ENCODE measurements at regions not wholly inside any gene's neighbourhood (a gene's known extent, or its start where the extent isn't known, plus 50 kb on each side); places are given as distances from the start of the nearest gene placed in this dataset.

DNA sequence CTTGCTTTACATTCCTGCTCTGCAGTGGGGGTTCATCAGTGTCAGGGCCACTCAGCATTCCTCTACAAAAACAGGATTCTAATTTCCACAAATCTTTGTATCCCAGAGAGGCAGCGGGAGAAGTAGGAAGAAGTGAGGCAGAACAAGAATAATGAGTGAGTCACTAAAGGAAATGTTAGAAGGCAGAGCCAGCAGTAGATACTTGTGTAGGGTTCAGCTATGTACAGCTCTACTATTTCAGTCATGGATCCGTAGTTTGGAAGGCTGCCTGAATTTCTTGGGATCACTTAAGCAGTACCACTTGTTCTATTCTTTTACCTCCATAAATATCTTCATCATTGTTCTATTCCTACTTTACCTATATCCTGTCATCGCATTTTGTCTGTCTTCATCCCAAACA, 246.3 kb upstream of the TLE4 start:
- Histone ChIP-seq H2AFZ (ENCODE audit: low read depth, low read length) (no peak overlapping the region), H4K8ac (ENCODE audit: low read length) (no peak overlapping the region), H3K4me3 (ENCODE audit: insufficient read depth in 1 of 2, low read depth in 1 of 2, low read length in 2 of 2) (no peak overlapping the region), H3K36me3 (ENCODE audit: control insufficient read depth in 1 of 2, insufficient read depth in 2 of 2, low read depth in 1 of 2, low read length in 2 of 2) (no peaks in the 10 kb centered on the region), H2BK15ac (ENCODE audit: low read depth, poor library complexity, severe bottlenecking) (no peak overlapping the region), H3K4ac (ENCODE audit: low read depth in 1 of 2, low read length in 2 of 2) (no peak overlapping the region), H4K91ac (ENCODE audit: low read length) (no peak overlapping the region), H3K14ac (ENCODE audit: low read length in 2 of 2) (no peak overlapping the region), H2BK120ac (ENCODE audit: low read depth, low read length) (no peak overlapping the region), H3K27me3 (ENCODE audit: control insufficient read depth in 1 of 2, insufficient read depth in 1 of 2, low read length in 2 of 2) (no peaks in the 10 kb centered on the region), H3K4me2 (ENCODE audit: low read length, poor library complexity, severe bottlenecking) (no peak overlapping the region), H3K9me3 (ENCODE audit: control insufficient read depth, low read length) (no peaks in the 10 kb centered on the region), H3K4me1 (ENCODE audit: control insufficient read depth, insufficient read depth, low read depth, low read length) (no peaks in the 10 kb centered on the region), H3K23ac (ENCODE audit: low read length in 2 of 2) (no peak overlapping the region), H2BK12ac (ENCODE audit: low read length in 2 of 2) (no peak overlapping the region), H3K18ac (ENCODE audit: low read depth in 1 of 2, low read length in 2 of 2) (no peak overlapping the region), H3K9ac (ENCODE audit: low read length) (no peak overlapping the region), H3K79me1 (replicated peaks; ENCODE audit: low read length, poor library complexity, severe bottlenecking) (no peaks in the 10 kb centered on the region), H3K27ac (ENCODE audit: low read length, poor library complexity, severe bottlenecking) (no peak overlapping the region), H2BK5ac (ENCODE audit: low read depth, low read length, poor library complexity, severe bottlenecking) (no peak overlapping the region), H2AK5ac (ENCODE audit: low read length, severe bottlenecking) (no peak overlapping the region)
- DNase-seq: no peak
- 67% methylated on average over 2 of the region's 3 CpGs for WGBS

DNA sequence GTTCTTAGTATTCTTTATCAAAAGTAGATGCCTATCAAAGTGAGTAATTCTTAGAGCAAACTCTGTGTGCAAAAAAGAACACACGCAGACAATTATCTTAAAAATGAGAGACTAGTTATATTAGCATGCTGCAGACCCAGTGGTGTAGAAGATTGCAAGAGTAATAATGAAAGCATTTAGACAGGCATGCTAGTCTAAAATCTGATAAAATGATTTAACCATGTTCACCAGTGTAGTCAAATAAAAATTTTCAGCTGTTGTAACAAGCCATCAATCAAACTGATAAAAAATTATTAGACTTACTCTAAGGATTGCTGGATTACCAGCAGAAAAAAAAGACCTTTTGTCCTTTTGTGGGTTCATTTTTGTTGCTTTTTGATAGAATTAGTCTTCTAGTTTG, 241.9 kb upstream of the TLE4 start:
- no peak overlapping the region for H3K18ac ChIP-seq (ENCODE audit: low read depth in 1 of 2, low read length in 2 of 2)
- H3K27me3 ChIP-seq (ENCODE audit: control insufficient read depth in 1 of 2, insufficient read depth in 1 of 2, low read length in 2 of 2): no peaks in the 10 kb centered on the region
- H4K8ac ChIP-seq (ENCODE audit: low read length): no peak overlapping the region
- H2BK15ac ChIP-seq (ENCODE audit: low read depth, poor library complexity, severe bottlenecking): no peak overlapping the region
- no peak overlapping the region for H3K4ac ChIP-seq (ENCODE audit: low read depth in 1 of 2, low read length in 2 of 2)
- H3K4me2 ChIP-seq (ENCODE audit: low read length, poor library complexity, severe bottlenecking): no peak overlapping the region
- no peak overlapping the region for H3K4me3 ChIP-seq (ENCODE audit: insufficient read depth in 1 of 2, low read depth in 1 of 2, low read length in 2 of 2)
- H3K27ac ChIP-seq (ENCODE audit: low read length, poor library complexity, severe bottlenecking): no peak overlapping the region
- no peaks in the 10 kb centered on the region for H3K79me1 ChIP-seq (replicated peaks; ENCODE audit: low read length, poor library complexity, severe bottlenecking)
- H2BK5ac ChIP-seq (ENCODE audit: low read depth, low read length, poor library complexity, severe bottlenecking): no peak overlapping the region
- H3K23ac ChIP-seq (ENCODE audit: low read length in 2 of 2): no peak overlapping the region
- no peak overlapping the region for H2BK12ac ChIP-seq (ENCODE audit: low read length in 2 of 2)
- H3K9me3 ChIP-seq (ENCODE audit: control insufficient read depth, low read length): no peaks in the 10 kb centered on the region
- no peak overlapping the region for H3K14ac ChIP-seq (ENCODE audit: low read length in 2 of 2)
- no peaks in the 10 kb centered on the region for H3K4me1 ChIP-seq (ENCODE audit: control insufficient read depth, insufficient read depth, low read depth, low read length)
- WGBS: no CpG with 5 or more reads among the region's 1 CpG
- no peak overlapping the region for H2BK120ac ChIP-seq (ENCODE audit: low read depth, low read length)
- DNase-seq: no peak
- H4K91ac ChIP-seq (ENCODE audit: low read length): no peak overlapping the region
- H3K36me3 ChIP-seq (ENCODE audit: control insufficient read depth in 1 of 2, insufficient read depth in 2 of 2, low read depth in 1 of 2, low read length in 2 of 2): no peaks in the 10 kb centered on the region
- H2AFZ ChIP-seq (ENCODE audit: low read depth, low read length): no peak overlapping the region
- H3K9ac ChIP-seq (ENCODE audit: low read length): no peak overlapping the region
- no peak overlapping the region for H2AK5ac ChIP-seq (ENCODE audit: low read length, severe bottlenecking)

DNA sequence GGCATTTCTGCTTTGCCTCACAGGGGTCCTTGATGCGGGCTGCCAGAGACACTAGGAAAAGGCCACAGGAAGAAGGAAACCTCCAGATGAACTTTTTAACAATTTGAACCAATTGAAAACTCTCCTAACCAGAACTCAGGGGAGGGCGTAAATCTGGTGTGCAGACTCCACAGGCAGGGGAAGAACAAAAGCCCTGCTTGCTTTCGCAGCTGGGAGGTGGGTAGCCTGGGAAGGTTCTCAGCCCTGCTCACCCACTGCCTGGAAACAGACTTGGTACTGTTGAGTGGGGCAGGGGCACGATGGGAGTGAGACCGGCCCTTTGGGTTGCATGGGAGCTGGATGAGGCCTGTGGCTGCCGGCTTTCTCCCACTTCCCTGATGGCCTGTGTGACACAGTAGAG, 237.8 kb upstream of the TLE4 start:
- Histone ChIP-seq H3K27ac (ENCODE audit: low read length, poor library complexity, severe bottlenecking) (no peak overlapping the region), H3K9ac (ENCODE audit: low read length) (no peak overlapping the region), H2BK5ac (ENCODE audit: low read depth, low read length, poor library complexity, severe bottlenecking) (no peak overlapping the region), H4K91ac (ENCODE audit: low read length) (no peak overlapping the region), H3K27me3 (ENCODE audit: control insufficient read depth in 1 of 2, insufficient read depth in 1 of 2, low read length in 2 of 2) (no peaks in the 10 kb centered on the region), H2AK5ac (ENCODE audit: low read length, severe bottlenecking) (no peak overlapping the region), H3K23ac (ENCODE audit: low read length in 2 of 2) (no peak overlapping the region), H3K4me3 (ENCODE audit: insufficient read depth in 1 of 2, low read depth in 1 of 2, low read length in 2 of 2) (no peak overlapping the region), H4K8ac (ENCODE audit: low read length) (no peak overlapping the region), H3K14ac (ENCODE audit: low read length in 2 of 2) (no peak overlapping the region), H2AFZ (ENCODE audit: low read depth, low read length) (no peak overlapping the region), H3K9me3 (ENCODE audit: control insufficient read depth, low read length) (peaks cover 5% of the 10 kb centered on the region), H3K79me1 (replicated peaks; ENCODE audit: low read length, poor library complexity, severe bottlenecking) (no peaks in the 10 kb centered on the region), H3K4me2 (ENCODE audit: low read length, poor library complexity, severe bottlenecking) (no peak overlapping the region), H3K4ac (ENCODE audit: low read depth in 1 of 2, low read length in 2 of 2) (no peak overlapping the region), H2BK12ac (ENCODE audit: low read length in 2 of 2) (no peak overlapping the region), H2BK15ac (ENCODE audit: low read depth, poor library complexity, severe bottlenecking) (no peak overlapping the region), H3K36me3 (ENCODE audit: control insufficient read depth in 1 of 2, insufficient read depth in 2 of 2, low read depth in 1 of 2, low read length in 2 of 2) (no peaks in the 10 kb centered on the region), H2BK120ac (ENCODE audit: low read depth, low read length) (no peak overlapping the region), H3K4me1 (ENCODE audit: control insufficient read depth, insufficient read depth, low read depth, low read length) (no peaks in the 10 kb centered on the region), H3K18ac (ENCODE audit: low read depth in 1 of 2, low read length in 2 of 2) (no peak overlapping the region)
- WGBS: 96% methylated on average over 6 of the region's 6 CpGs
- DNase-seq: no peak

DNA sequence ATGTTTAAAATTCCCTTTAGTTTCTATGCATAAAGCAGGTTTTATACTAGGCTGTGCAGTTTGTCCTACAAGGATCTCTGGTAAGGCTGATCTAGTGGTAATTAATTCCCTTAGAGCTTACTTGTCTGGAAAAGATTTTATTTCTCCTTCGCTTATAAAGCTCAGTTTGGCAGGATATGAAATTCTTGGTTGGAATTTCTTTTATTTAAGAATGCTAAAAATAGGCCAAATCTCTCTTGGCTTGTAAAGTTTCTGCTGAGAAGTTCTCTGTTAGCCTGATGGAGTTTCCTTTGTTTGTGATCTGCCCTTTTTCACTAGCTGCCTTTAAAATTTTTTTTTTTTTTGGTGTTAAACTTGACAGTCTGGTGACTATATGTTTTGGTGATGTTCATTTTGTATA, 237.1 kb upstream of the TLE4 start:
- no peak overlapping the region for H2BK15ac ChIP-seq (ENCODE audit: low read depth, poor library complexity, severe bottlenecking)
- H2AFZ ChIP-seq (ENCODE audit: low read depth, low read length): no peak overlapping the region
- H3K18ac ChIP-seq (ENCODE audit: low read depth in 1 of 2, low read length in 2 of 2): no peak overlapping the region
- no peak overlapping the region for H2BK12ac ChIP-seq (ENCODE audit: low read length in 2 of 2)
- no peak overlapping the region for H2AK5ac ChIP-seq (ENCODE audit: low read length, severe bottlenecking)
- no peak overlapping the region for H4K91ac ChIP-seq (ENCODE audit: low read length)
- H3K14ac ChIP-seq (ENCODE audit: low read length in 2 of 2): no peak overlapping the region
- no peak overlapping the region for H3K4ac ChIP-seq (ENCODE audit: low read depth in 1 of 2, low read length in 2 of 2)
- H3K4me3 ChIP-seq (ENCODE audit: insufficient read depth in 1 of 2, low read depth in 1 of 2, low read length in 2 of 2): no peak overlapping the region
- no peaks in the 10 kb centered on the region for H3K4me1 ChIP-seq (ENCODE audit: control insufficient read depth, insufficient read depth, low read depth, low read length)
- H4K8ac ChIP-seq (ENCODE audit: low read length): no peak overlapping the region
- H3K23ac ChIP-seq (ENCODE audit: low read length in 2 of 2): no peak overlapping the region
- no peak overlapping the region for H3K9ac ChIP-seq (ENCODE audit: low read length)
- no peaks in the 10 kb centered on the region for H3K27me3 ChIP-seq (ENCODE audit: control insufficient read depth in 1 of 2, insufficient read depth in 1 of 2, low read length in 2 of 2)
- H3K27ac ChIP-seq (ENCODE audit: low read length, poor library complexity, severe bottlenecking): no peak overlapping the region
- H3K79me1 ChIP-seq (replicated peaks; ENCODE audit: low read length, poor library complexity, severe bottlenecking): no peaks in the 10 kb centered on the region
- no peak for DNase-seq
- no peak overlapping the region for H2BK120ac ChIP-seq (ENCODE audit: low read depth, low read length)
- 100% methylated on average over 1 of the region's 1 CpG for WGBS
- H2BK5ac ChIP-seq (ENCODE audit: low read depth, low read length, poor library complexity, severe bottlenecking): no peak overlapping the region
- no peak overlapping the region for H3K4me2 ChIP-seq (ENCODE audit: low read length, poor library complexity, severe bottlenecking)
- peaks cover 5% of the 10 kb centered on the region for H3K9me3 ChIP-seq (ENCODE audit: control insufficient read depth, low read length)
- H3K36me3 ChIP-seq (ENCODE audit: control insufficient read depth in 1 of 2, insufficient read depth in 2 of 2, low read depth in 1 of 2, low read length in 2 of 2): no peaks in the 10 kb centered on the region
